Sigmoid colon (tissue), 6 donors: ENCODE measurements at regions not wholly inside any gene's neighbourhood (a gene's known extent, or its start where the extent isn't known, plus 50 kb on each side); places are given as distances from the start of the nearest gene placed in this dataset.
A peak's percentile ranks its signal among the peaks of the same experiment; 100 is the strongest.
"Not testable (repeated sequence)": the region's sequence is repeated elsewhere in the genome, so short reads cannot be mapped to it uniquely, and the experiment has no call there.

Experiments
- DNase-seq: peaks from one replicate; pipeline ENCODE4 v3.0.0-alpha.2; 2019
- H3K27ac ChIP-seq, 4 donors: fragments of 200-600 bp; sonication (generic); one replicate each; pipeline ENCODE4 v1.5.1; 2016 to 2019; ENCODE audit warnings: mild to moderate bottlenecking in 1 of 4
- H3K27me3 ChIP-seq, 3 donors: fragments of 200-600 bp; sonication (generic); one replicate each; pipeline ENCODE4 v1.5.1; 2019; ENCODE audit warnings: mild to moderate bottlenecking in 1 of 3
- H3K36me3 ChIP-seq, 4 donors: fragments of 200-600 bp; sonication (generic); one replicate each; pipeline ENCODE4 v1.5.1; 2016 to 2019
- H3K4me1 ChIP-seq, 4 donors: fragments of 200-600 bp; sonication (generic); one replicate each; pipeline ENCODE4 v1.5.1; 2017 to 2019
- H3K4me3 ChIP-seq, 4 donors: fragments of 200-600 bp; sonication (generic); one replicate each; pipeline ENCODE4 v1.5.1; 2017 to 2019; ENCODE audit warnings: mild to moderate bottlenecking in 2 of 4, moderate library complexity in 1 of 4
- H3K9me3 ChIP-seq, 4 donors: fragments of 200-600 bp in 3 of 4; sonication (generic) in 3 of 4; one replicate each; pipeline versions ENCODE4 v1.5.1 to v1.6.1; 2013 to 2019
- CTCF ChIP-seq, 4 experiments: fragments of 450-650 bp in 3 of 4; fragments of 200-600 bp in 1 of 4; IDR thresholded peaks; one replicate each; pipeline ENCODE4 v1.5.1; 2016 to 2019; ENCODE audit warnings: antibody characterized with exemption in 4 of 4, mild to moderate bottlenecking in 3 of 4, moderate library complexity in 2 of 4
- EP300 ChIP-seq, 4 donors: sonication (generic); formaldehyde crosslinking; IDR thresholded peaks; one replicate each; pipeline ENCODE4 v1.6.1; 2017; ENCODE audit warnings: antibody characterized with exemption in 4 of 4
- POLR2AphosphoS5 ChIP-seq, 4 donors: sonication (generic); formaldehyde crosslinking; IDR thresholded peaks; one replicate each; pipeline ENCODE4 v1.6.1; 2017; ENCODE audit warnings: antibody characterized with exemption in 4 of 4
- WGBS, 2 donors: extraction: QIAGEN DNeasy Blood & Tissue Kit; methylation state at CpG; one replicate each; pipeline ENCODE4 v1.1.7; 2013; 5-methylcytosine and 5-hydroxymethylcytosine counted together
- intact Hi-C: fragments of 100-400 bp; cut with DNase I; formaldehyde crosslinking; loops from one replicate; pipeline ENCODE4 v1.15.1; 2023
- donor health status: healthy with polysubstance abuse.
- donor health status: healthy.

- H3K4me3 ChIP-seq, DNase-seq, H3K27ac ChIP-seq, intact Hi-C loops, H3K4me1 ChIP-seq, H3K9me3 ChIP-seq, H3K36me3 ChIP-seq: not testable (repeated sequence)
- WGBS, 2 donors, result 90% methylated on average over 22 of the region's 22 CpGs
- peaks cover 0 to 20% (median 0%) of the 10 kb centered on the region in 3 donors for H3K27me3 ChIP-seq
These were observed 256.4 kb downstream of the ANKRD30B start for GRCh38 chr18:15004270-15004973.

GRCh38 chr18:15005313-15006130, 257.6 kb downstream of the ANKRD30B start:
- no peak for DNase-seq
- TF ChIP-seq POLR2AphosphoS5 (IDR thresholded peaks at IDR 0.05) (no peak), EP300 (IDR thresholded peaks at IDR 0.05) (no peak), CTCF (IDR thresholded peaks at IDR 0.05) (no peak)
- Histone ChIP-seq H3K27me3 (peaks cover 0 to 13% (median 0%) of the 10 kb centered on the region in 3 donors), H3K4me1 (no peaks in the 10 kb centered on the region), H3K4me3 (no peak overlapping the region), H3K9me3 (no peaks in the 10 kb centered on the region), H3K27ac (no peak overlapping the region), H3K36me3 (no peaks in the 10 kb centered on the region)
- WGBS, 2 donors, result 89 to 92% methylated on average over 28 of the region's 28 CpGs
- intact Hi-C loops, result no loop called here

GRCh38 chr18:15006616-15007015, 258.6 kb downstream of the ANKRD30B start:
- H3K27ac ChIP-seq, H3K36me3 ChIP-seq, H3K27me3 ChIP-seq, H3K9me3 ChIP-seq, intact Hi-C loops, DNase-seq, H3K4me1 ChIP-seq, H3K4me3 ChIP-seq: not testable (repeated sequence)
- 70 to 82% methylated on average over 3 of the region's 3 CpGs for WGBS, 2 donors

GRCh38 chr18:15026041-15026440, 278.1 kb downstream of the ANKRD30B start:
- H3K4me3 ChIP-seq, H3K27me3 ChIP-seq, H3K9me3 ChIP-seq, H3K27ac ChIP-seq, intact Hi-C loops, H3K36me3 ChIP-seq, DNase-seq, H3K4me1 ChIP-seq: not testable (repeated sequence)

- DNase-seq, H3K4me1 ChIP-seq, H3K4me3 ChIP-seq, H3K9me3 ChIP-seq, intact Hi-C loops, H3K27me3 ChIP-seq, H3K27ac ChIP-seq, H3K36me3 ChIP-seq: not testable (repeated sequence)
- 9 to 10% methylated on average over 4 of the region's 4 CpGs for WGBS, 2 donors
These were observed 280.1 kb downstream of the ANKRD30B start for GRCh38 chr18:15028037-15028436.

GRCh38 chr18:15060279-15060880, 312.4 kb downstream of the ANKRD30B start:
- intact Hi-C loops, H3K27me3 ChIP-seq, H3K36me3 ChIP-seq, DNase-seq, H3K27ac ChIP-seq, H3K9me3 ChIP-seq, H3K4me1 ChIP-seq, H3K4me3 ChIP-seq: not testable (repeated sequence)
- WGBS, 2 donors, result 71 to 80% methylated on average over 11 of the region's 12 CpGs

GRCh38 chr18:15061289-15061896, 313.4 kb downstream of the ANKRD30B start:
- intact Hi-C loops, H3K4me3 ChIP-seq, H3K27me3 ChIP-seq, H3K4me1 ChIP-seq, H3K27ac ChIP-seq, H3K36me3 ChIP-seq, H3K9me3 ChIP-seq: not testable (repeated sequence)
- DNase-seq, result peak; percentile 50
- 78 to 86% methylated on average over 9 of the region's 9 CpGs for WGBS, 2 donors

- WGBS, 2 donors, result 14 to 59% methylated on average over 2 of the region's 2 CpGs
- H3K4me3 ChIP-seq, H3K27me3 ChIP-seq, intact Hi-C loops, H3K36me3 ChIP-seq, H3K9me3 ChIP-seq, DNase-seq, H3K27ac ChIP-seq, H3K4me1 ChIP-seq: not testable (repeated sequence)
These were observed 318.5 kb downstream of the ANKRD30B start for GRCh38 chr18:15066434-15066833.

GRCh38 chr18:15071311-15071710, 323.3 kb downstream of the ANKRD30B start:
- DNase-seq, H3K4me3 ChIP-seq, H3K27me3 ChIP-seq, H3K36me3 ChIP-seq, H3K27ac ChIP-seq, H3K4me1 ChIP-seq, H3K9me3 ChIP-seq, intact Hi-C loops: not testable (repeated sequence)
- WGBS, 2 donors, result 54 to 76% methylated on average over 2 of the region's 2 CpGs
